Naive thymus-derived CD8-positive, alpha-beta T cell (primary cell): ENCODE measurements at regions not wholly inside any gene's neighbourhood (a gene's known extent, or its start where the extent isn't known, plus 50 kb on each side); places are given as distances from the start of the nearest gene placed in this dataset.

Source experiments
- ATAC-seq, 2 donors: fragments of 150-1000 bp; cut with Tn5 transposase in 1 of 2; sonication (Bioruptor Pico), chemical (Tn5 transposase) in 1 of 2; 1 replicate in 1 of 2; 2 replicates in 1 of 2; pipeline ENCODE4 v1.10.0; 2021; ENCODE audit warnings: mild to moderate bottlenecking in 2 of 2, moderate library complexity in 2 of 2
- POLR2A ChIA-PET: fragments of 350-600 bp; sonication (Branson Sonifier 250); formaldehyde crosslinking; loops from one replicate; lab custom pipeline; 2021; ENCODE audit warnings: antibody characterized with exemption; lab: Charles Lee
- DNase-seq, 10 donors: peaks; one replicate each; pipeline versions ENCODE4 v3.0.0 to v3.0.0-alpha.2; 2020 to 2022
- H3K27ac Mint-ChIP-seq, 10 donors: one replicate each; pipeline ENCODE4 v1.8.0; 2020 to 2022; ENCODE audit warnings: mild to moderate bottlenecking in 10 of 10, mixed read lengths in 10 of 10, moderate library complexity in 4 of 10, inconsistent platforms in 1 of 10
- H3K27me3 Mint-ChIP-seq, 5 donors: one replicate each; pipeline ENCODE4 v1.8.0; 2021 to 2022; ENCODE audit warnings: mixed read lengths in 5 of 5
- H3K36me3 Mint-ChIP-seq, 3 donors: one replicate each; pipeline ENCODE4 v1.8.0; 2020 to 2022; ENCODE audit warnings: mixed read lengths in 3 of 3, mild to moderate bottlenecking in 2 of 3, inconsistent platforms in 1 of 3
- H3K4me1 Mint-ChIP-seq, 4 donors: one replicate each; pipeline ENCODE4 v1.8.0; 2021 to 2022; ENCODE audit warnings: mixed read lengths in 4 of 4
- H3K4me3 Mint-ChIP-seq, 10 donors: one replicate each; pipeline ENCODE4 v1.8.0; 2020 to 2022; ENCODE audit warnings: mild to moderate bottlenecking in 10 of 10, mixed read lengths in 10 of 10, moderate library complexity in 6 of 10, inconsistent platforms in 1 of 10
- H3K9me3 Mint-ChIP-seq, 9 donors: one replicate each; pipeline ENCODE4 v1.8.0; 2020 to 2022; ENCODE audit warnings: mixed read lengths in 9 of 9, mild to moderate bottlenecking in 3 of 9, inconsistent platforms in 1 of 9, moderate library complexity in 1 of 9

- peaks cover 0 to 5% (median 0%) of the 10 kb centered on the region in 3 donors for H3K36me3 Mint-ChIP-seq
- no peak for DNase-seq
- ATAC-seq = no peak
- peaks cover 0 to 24% (median under 1%) of the 10 kb centered on the region in 4 donors for H3K4me1 Mint-ChIP-seq
- H3K27me3 Mint-ChIP-seq = peaks cover 4 to 38% (median 16%) of the 10 kb centered on the region in 5 donors
- H3K4me3 Mint-ChIP-seq = peak overlapping the region in 1 of 10 donors; percentile 48
- H3K27ac Mint-ChIP-seq = no peak overlapping the region
- POLR2A ChIA-PET = no interaction called here
- H3K9me3 Mint-ChIP-seq = peaks cover 0 to 12% (median 6%) of the 10 kb centered on the region in 9 donors
These were observed 287.5 kb downstream of the HLX start for GRCh38 chr1:221166559-221167318.

- Mint-ChIP-seq H3K36me3 (peaks cover 0 to 8% (median 0%) of the 10 kb centered on the region in 3 donors), H3K27me3 (peaks cover 4 to 28% (median 13%) of the 10 kb centered on the region in 5 donors), H3K4me1 (peaks cover 0 to 22% (median under 1%) of the 10 kb centered on the region in 4 donors), H3K4me3 (no peak overlapping the region), H3K9me3 (peaks cover 0 to 15% (median 8%) of the 10 kb centered on the region in 9 donors), H3K27ac (no peak overlapping the region)
- POLR2A ChIA-PET = no interaction called here
- ATAC-seq = no peak
- DNase-seq = no peak
These were observed 290.2 kb downstream of the HLX start for GRCh38 chr1:221169447-221169889.

GRCh38 chr1:221170171-221170570 lies 290.9 kb downstream of the HLX start:
- no peak overlapping the region for H3K27ac Mint-ChIP-seq
- peaks cover 0 to 19% (median under 1%) of the 10 kb centered on the region in 4 donors for H3K4me1 Mint-ChIP-seq
- peaks cover 0 to 15% (median 8%) of the 10 kb centered on the region in 9 donors for H3K9me3 Mint-ChIP-seq
- peaks cover 2 to 26% (median 9%) of the 10 kb centered on the region in 5 donors for H3K27me3 Mint-ChIP-seq
- POLR2A ChIA-PET = no interaction called here
- peaks cover 0 to 8% (median 0%) of the 10 kb centered on the region in 3 donors for H3K36me3 Mint-ChIP-seq
- no peak overlapping the region for H3K4me3 Mint-ChIP-seq
- ATAC-seq (no peak), DNase-seq (no peak)

GRCh38 chr1:221171768-221172167 lies 292.5 kb downstream of the HLX start:
- H3K4me3 Mint-ChIP-seq = no peak overlapping the region
- peaks cover 0 to 15% (median 8%) of the 10 kb centered on the region in 9 donors for H3K9me3 Mint-ChIP-seq
- ATAC-seq (no peak), DNase-seq (no peak)
- peaks cover 0 to 8% (median 0%) of the 10 kb centered on the region in 3 donors for H3K36me3 Mint-ChIP-seq
- POLR2A ChIA-PET = no interaction called here
- peaks cover 0 to 24% (median 4%) of the 10 kb centered on the region in 5 donors for H3K27me3 Mint-ChIP-seq
- H3K4me1 Mint-ChIP-seq = peaks cover 0 to 10% (median under 1%) of the 10 kb centered on the region in 4 donors
- no peak overlapping the region for H3K27ac Mint-ChIP-seq

GRCh38 chr1:221172841-221173240 lies 293.6 kb downstream of the HLX start:
- H3K27me3 Mint-ChIP-seq = peaks cover 0 to 13% (median 3%) of the 10 kb centered on the region in 5 donors
- no peak overlapping the region for H3K4me3 Mint-ChIP-seq
- POLR2A ChIA-PET = no interaction called here
- no peak for DNase-seq
- no peak for ATAC-seq
- peaks cover 0 to 15% (median 8%) of the 10 kb centered on the region in 9 donors for H3K9me3 Mint-ChIP-seq
- H3K36me3 Mint-ChIP-seq = peaks cover 0 to 8% (median 0%) of the 10 kb centered on the region in 3 donors
- H3K27ac Mint-ChIP-seq = no peak overlapping the region
- peaks cover 0 to under 1% (median 0%) of the 10 kb centered on the region in 4 donors for H3K4me1 Mint-ChIP-seq

GRCh38 chr1:221174330-221174993 lies 295.2 kb downstream of the HLX start:
- Mint-ChIP-seq H3K27ac (no peak overlapping the region), H3K4me3 (no peak overlapping the region), H3K4me1 (no peaks in the 10 kb centered on the region), H3K9me3 (peaks cover 0 to 15% (median 8%) of the 10 kb centered on the region in 9 donors), H3K27me3 (peaks cover 0 to 11% (median 5%) of the 10 kb centered on the region in 5 donors), H3K36me3 (peaks cover 0 to 8% (median 0%) of the 10 kb centered on the region in 3 donors)
- no peak for ATAC-seq
- no peak for DNase-seq
- POLR2A ChIA-PET = no interaction called here

- no peak for ATAC-seq
These were observed 296.0 kb downstream of the HLX start for GRCh38 chr1:221175249-221175648.

GRCh38 chr1:221180704-221181368 lies 301.6 kb downstream of the HLX start:
- no peak for DNase-seq
- POLR2A ChIA-PET = no interaction called here
- H3K27me3 Mint-ChIP-seq = peaks cover 4 to 14% (median 12%) of the 10 kb centered on the region in 5 donors
- no peak overlapping the region for H3K27ac Mint-ChIP-seq
- no peak overlapping the region for H3K4me3 Mint-ChIP-seq
- no peaks in the 10 kb centered on the region for H3K4me1 Mint-ChIP-seq
- no peaks in the 10 kb centered on the region for H3K36me3 Mint-ChIP-seq
- H3K9me3 Mint-ChIP-seq = no peaks in the 10 kb centered on the region
- ATAC-seq = no peak

More at GRCh38 chr1:221175249-221175648, 296.0 kb downstream of the HLX start:
- H3K36me3 Mint-ChIP-seq = peaks cover 0 to 8% (median 0%) of the 10 kb centered on the region in 3 donors
- H3K27ac Mint-ChIP-seq = no peak overlapping the region
- peaks cover 0 to 12% (median 5%) of the 10 kb centered on the region in 5 donors for H3K27me3 Mint-ChIP-seq
- H3K9me3 Mint-ChIP-seq = peaks cover 0 to 14% (median 8%) of the 10 kb centered on the region in 9 donors
- POLR2A ChIA-PET = no interaction called here
- no peak for DNase-seq
- H3K4me3 Mint-ChIP-seq = no peak overlapping the region
- H3K4me1 Mint-ChIP-seq = no peaks in the 10 kb centered on the region

GRCh38 chr1:221182791-221183533 lies 303.7 kb downstream of the HLX start:
- no peak for ATAC-seq
- Mint-ChIP-seq H3K27me3 (peaks cover 4 to 14% (median 8%) of the 10 kb centered on the region in 5 donors), H3K9me3 (no peaks in the 10 kb centered on the region), H3K27ac (no peak overlapping the region), H3K4me3 (no peak overlapping the region), H3K4me1 (no peaks in the 10 kb centered on the region), H3K36me3 (no peaks in the 10 kb centered on the region)
- POLR2A ChIA-PET = no interaction called here
- DNase-seq = no peak

GRCh38 chr1:221184131-221184794 lies 305.0 kb downstream of the HLX start:
- H3K4me3 Mint-ChIP-seq = no peak overlapping the region
- no peaks in the 10 kb centered on the region for H3K4me1 Mint-ChIP-seq
- no peak overlapping the region for H3K27ac Mint-ChIP-seq
- DNase-seq (no peak), ATAC-seq (no peak)
- peaks cover 0 to 2% (median 0%) of the 10 kb centered on the region in 9 donors for H3K9me3 Mint-ChIP-seq
- H3K36me3 Mint-ChIP-seq = no peaks in the 10 kb centered on the region
- H3K27me3 Mint-ChIP-seq = peaks cover 4 to 13% (median 7%) of the 10 kb centered on the region in 5 donors
- POLR2A ChIA-PET = no interaction called here

GRCh38 chr1:221187174-221187573 lies 307.9 kb downstream of the HLX start:
- no peak overlapping the region for H3K27ac Mint-ChIP-seq
- no peak for DNase-seq
- ATAC-seq = no peak
- H3K36me3 Mint-ChIP-seq = no peaks in the 10 kb centered on the region
- POLR2A ChIA-PET = no interaction called here
- H3K4me3 Mint-ChIP-seq = no peak overlapping the region
- H3K27me3 Mint-ChIP-seq = peaks cover 0 to 10% (median 4%) of the 10 kb centered on the region in 5 donors
- H3K4me1 Mint-ChIP-seq = no peaks in the 10 kb centered on the region
- H3K9me3 Mint-ChIP-seq = peaks cover 0 to 2% (median 0%) of the 10 kb centered on the region in 9 donors
